ENCODE measurements at regions not wholly inside any gene's neighbourhood (a gene's known extent, or its start where the extent isn't known, plus 50 kb on each side); places are given as distances from the start of the nearest gene placed in this dataset.

- Histone ChIP-seq H3K9ac (replicated peaks in 1 of 4; ENCODE audit: extremely low read depth in 1 of 4, low read depth in 3 of 4, low read length in 3 of 4) (no peak overlapping the region), H3K4me2 (ENCODE audit: insufficient read depth in 1 of 2, low read depth in 2 of 2, low read length in 2 of 2) (no peak overlapping the region), H3K4ac (replicated peaks; ENCODE audit: insufficient read length, low read depth, low read length) (no peak overlapping the region), H4K91ac (replicated peaks; ENCODE audit: insufficient read length, low read length) (no peak overlapping the region), H3K27ac (ENCODE audit: low read depth, low read length) (no peak overlapping the region), H3K23me2 (ENCODE audit: low read depth, low read length) (no peaks in the 10 kb centered on the region), H3K18ac (ENCODE audit: extremely low read depth, low read length) (no peak overlapping the region), H3K79me1 (ENCODE audit: low read depth, low read length) (no peaks in the 10 kb centered on the region), H3K14ac (ENCODE audit: insufficient read length) (no peak overlapping the region), H2AFZ (ENCODE audit: low read length) (no peak overlapping the region), H3K9me3 (ENCODE audit: insufficient read depth in 2 of 2, low read depth in 1 of 2, low read length in 1 of 2) (peaks cover 56 to 87% of the 10 kb centered on the region in 2 experiments), H2BK5ac (ENCODE audit: low read depth, low read length) (no peak overlapping the region), H4K8ac (ENCODE audit: extremely low read depth, insufficient read depth, low read length) (no peak overlapping the region), H2BK12ac (ENCODE audit: low read depth, low read length) (no peak overlapping the region), H3K79me2 (ENCODE audit: control insufficient read depth in 1 of 2, insufficient read depth in 2 of 2, low read length in 2 of 2) (no peaks in the 10 kb centered on the region), H2BK120ac (replicated peaks; ENCODE audit: low read depth, low read length) (no peak overlapping the region), H3K4me1 (replicated peaks in 1 of 4; ENCODE audit: control insufficient read depth in 3 of 4, insufficient read depth in 4 of 4, low read length in 3 of 4) (peaks cover 0 to 4% (median 0%) of the 10 kb centered on the region in 4 experiments; a peak in 2 of 7 replicates), H4K5ac (ENCODE audit: insufficient read length, low read depth, low read length) (no peak overlapping the region), H2BK15ac (ENCODE audit: low read length) (no peak overlapping the region), H3K23ac (ENCODE audit: insufficient read length) (no peak overlapping the region), H3K56ac (replicated peaks; ENCODE audit: insufficient read length, low read depth, low read length) (no peak overlapping the region), H4K20me1 (replicated peaks in 1 of 2; ENCODE audit: control insufficient read depth in 1 of 2, insufficient read depth in 2 of 2, low read length in 2 of 2) (no peaks in the 10 kb centered on the region), H3K27me3 (replicated peaks in 1 of 4; ENCODE audit: control insufficient read depth in 3 of 4, extremely low read depth in 1 of 4, insufficient read depth in 3 of 4, low read length in 3 of 4) (no peaks in the 10 kb centered on the region), H3K36me3 (ENCODE audit: control insufficient read depth in 2 of 4, insufficient read depth in 4 of 4, low read length in 3 of 4) (no peaks in the 10 kb centered on the region), H2BK20ac (ENCODE audit: low read length) (no peak overlapping the region), H3K4me3 (ENCODE audit: extremely low read depth in 1 of 4, insufficient read depth in 2 of 4, low read depth in 3 of 4, low read length in 4 of 4) (no peak overlapping the region), H2AK5ac (ENCODE audit: low read depth, low read length) (no peak overlapping the region)
- POLR2A ChIA-PET (ENCODE audit: partially characterized antibody) = no interaction called here
- FAIRE-seq (no peak), DNase-seq (ENCODE audit: low read depth in 1 of 2, low spot score in 2 of 2) (no peak)
- WGBS, 2 experiments (ENCODE audit: extremely low coverage in 1 of 2, insufficient coverage in 1 of 2, insufficient read length in 1 of 2, insufficient replicate concordance in 2 of 2, low coverage in 1 of 2, low lambda C conversion rate in 2 of 2, missing lambda C conversion rate in 1 of 2) = 89% methylated on average over 24 of the region's 31 CpGs; no CpG with 5 or more reads in 1 of the 2 experiments
- CTCF ChIA-PET (ENCODE audit: partially characterized antibody) = interaction anchor here (1.8 kb wide), 1 partner anchor 13 kb away, joined by 3 read pairs; no protein-coding TSS in a partner anchor
- TF ChIP-seq EP300 (IDR thresholded peaks at IDR 0.05; ENCODE audit: borderline replicate concordance in 1 of 2, low read depth in 2 of 2, low read length in 2 of 2) (no peak), EGR1 (IDR thresholded peaks at IDR 0.05; ENCODE audit: borderline replicate concordance, low read depth, low read length) (no peak), GABPA (IDR thresholded peaks at IDR 0.05; ENCODE audit: borderline replicate concordance, insufficient read depth, low read length) (no peak), CHD2 (IDR thresholded peaks at IDR 0.05; ENCODE audit: low read length) (no peak), MAX (IDR thresholded peaks at IDR 0.05) (no peak), NANOG (IDR thresholded peaks at IDR 0.05; ENCODE audit: insufficient read depth, low read depth, low read length, poor library complexity, severe bottlenecking) (no peak), CEBPB (IDR thresholded peaks at IDR 0.05; ENCODE audit: low read depth, low read length) (no peak), TBP (IDR thresholded peaks at IDR 0.05; ENCODE audit: low read depth, low read length) (no peak), FOSL1 (IDR thresholded peaks at IDR 0.05; ENCODE audit: insufficient read depth, low read depth, low read length) (no peak), ATF2 (IDR thresholded peaks at IDR 0.05; ENCODE audit: low read length) (no peak), JUN (IDR thresholded peaks at IDR 0.05; ENCODE audit: low read depth, low read length) (no peak), HDAC6 (IDR thresholded peaks at IDR 0.05; ENCODE audit: low read depth, low read length) (no peak), CREB1 (IDR thresholded peaks at IDR 0.05) (no peak)
These were observed 72.9 kb downstream of the METRNL start for GRCh38 chr17:83152227-83152744.
